K562 (cell line): ENCODE measurements at regions not wholly inside any gene's neighbourhood (a gene's known extent, or its start where the extent isn't known, plus 50 kb on each side); places are given as distances from the start of the nearest gene placed in this dataset.

ENCODE experiments used
- ESRRB ChIP-seq: fragments of 250-450 bp; sonication (Bioruptor Pico); IDR thresholded peaks from 2 replicates; pipeline ENCODE4 v1.5.0; 2020; ENCODE audit warnings: mild to moderate bottlenecking, moderate library complexity, borderline replicate concordance
- MECOM ChIP-seq: fragments of 250-450 bp; sonication (Bioruptor Pico); IDR thresholded peaks from 2 replicates; pipeline ENCODE4 v1.8.0; 2022; ENCODE audit warnings: inconsistent platforms
- RAD21 ChIP-seq, 2 experiments: fragments of 250-450 bp in 1 of 2; fragments of 450-650 bp in 1 of 2; sonication (Bioruptor Pico) in 1 of 2; formaldehyde crosslinking in 1 of 2; IDR thresholded peaks in 1 of 2; conservative IDR thresholded peaks in 1 of 2; 2 replicates each; pipeline versions ENCODE4 v1.4.0 to v1.8.0; 2020 to 2022; ENCODE audit warnings: mild to moderate bottlenecking in 2 of 2, moderate library complexity in 1 of 2
- RREB1 ChIP-seq: fragments of 250-450 bp; sonication (Bioruptor Pico); IDR thresholded peaks from 2 replicates; pipeline ENCODE4 v1.4.0; 2020
- SAFB2 ChIP-seq: fragments of 200-400 bp; formaldehyde crosslinking; IDR thresholded peaks from 2 replicates; pipeline ENCODE4 v1.6.1; 2018; ENCODE audit warnings: borderline replicate concordance, low read length, low read depth, moderate library complexity; ENCODE audit not compliant: severe bottlenecking
- TAF9B ChIP-seq: fragments of 450-650 bp; IDR thresholded peaks from 2 replicates; pipeline ENCODE4 v1.6.1; 2018; ENCODE audit warnings: mild to moderate bottlenecking; ENCODE audit not compliant: partially characterized antibody

GRCh38 chr14:87600240-87600639 is 392.7 kb downstream of the GALC start (continued):
- TF ChIP-seq RREB1, result no peak
- TF ChIP-seq RAD21 (CRISPR knock-in tag; conservative IDR thresholded peaks at IDR 0.05 in 1 of 2, IDR thresholded peaks at IDR 0.05 in 1 of 2), result no peak
- TF ChIP-seq ESRRB, result no peak
- no peak for TF ChIP-seq MECOM
- TF ChIP-seq TAF9B, result no peak
- TF ChIP-seq SAFB2, result no peak
- TF ChIP-seq, all 486 proteins: peak for 0
